HuH-7.5 (cell line): ENCODE measurements at regions not wholly inside any gene's neighbourhood (a gene's known extent, or its start where the extent isn't known, plus 50 kb on each side); places are given as distances from the start of the nearest gene placed in this dataset.
"Not testable (repeated sequence)": the region's sequence is repeated elsewhere in the genome, so short reads cannot be mapped to it uniquely, and the experiment has no call there.

Experiments
- DNase-seq: peaks from one replicate; pipeline ENCODE4 v3.0.0; 2011; ENCODE audit warnings: low spot score

- no peak for DNase-seq
These were observed 156.2 kb upstream of the FOXK1 start for GRCh38 chr7:4525884-4526283.

- no peak for DNase-seq
These were observed 154.0 kb upstream of the FOXK1 start for GRCh38 chr7:4527988-4528636.

GRCh38 chr7:4531236-4531635, 150.9 kb upstream of the FOXK1 start:
- DNase-seq, result no peak

- not testable (repeated sequence) for DNase-seq
These were observed 148.8 kb upstream of the FOXK1 start for GRCh38 chr7:4533339-4533738.

GRCh38 chr7:4549681-4550080, 132.4 kb upstream of the FOXK1 start:
- DNase-seq, result no peak

GRCh38 chr7:4550117-4550516, 132.0 kb upstream of the FOXK1 start:
- DNase-seq, result no peak

GRCh38 chr7:4552985-4553384, 129.1 kb upstream of the FOXK1 start:
- DNase-seq, result no peak

GRCh38 chr7:4556868-4557793, 125.0 kb upstream of the FOXK1 start:
- no peak for DNase-seq

GRCh38 chr7:4561795-4562194, 120.3 kb upstream of the FOXK1 start:
- no peak for DNase-seq

- DNase-seq, result no peak
These were observed 115.4 kb upstream of the FOXK1 start for GRCh38 chr7:4566714-4567113.

GRCh38 chr7:4574851-4575250, 107.2 kb upstream of the FOXK1 start:
- DNase-seq, result no peak

- no peak for DNase-seq
These were observed 106.8 kb upstream of the FOXK1 start for GRCh38 chr7:4575254-4575653.

GRCh38 chr7:4602905-4603842, 78.9 kb upstream of the FOXK1 start:
- DNase-seq, result no peak

GRCh38 chr7:4603843-4604231, 78.3 kb upstream of the FOXK1 start:
- DNase-seq, result no peak

GRCh38 chr7:4604456-4604940, 77.6 kb upstream of the FOXK1 start:
- DNase-seq, result no peak

GRCh38 chr7:4606797-4607196, 75.3 kb upstream of the FOXK1 start:
- no peak for DNase-seq

- DNase-seq, result no peak
These were observed 74.8 kb upstream of the FOXK1 start for GRCh38 chr7:4607311-4607729.

- DNase-seq, result not testable (repeated sequence)
These were observed 72.5 kb upstream of the FOXK1 start for GRCh38 chr7:4609576-4609975.

GRCh38 chr7:4610768-4611467, 71.2 kb upstream of the FOXK1 start:
- DNase-seq, result peak; percentile 60

- DNase-seq, result no peak
These were observed 69.9 kb upstream of the FOXK1 start for GRCh38 chr7:4612237-4612636.
